GM12878 (cell line): ENCODE measurements at regions not wholly inside any gene's neighbourhood (a gene's known extent, or its start where the extent isn't known, plus 50 kb on each side); places are given as distances from the start of the nearest gene placed in this dataset.

ENCODE experiments used
- BCL3 ChIP-seq: IDR thresholded peaks from 2 replicates; pipeline ENCODE4 v1.6.1; 2011; ENCODE audit warnings: borderline replicate concordance, low read depth, mild to moderate bottlenecking, moderate library complexity, low read length; ENCODE audit not compliant: insufficient read depth, poor library complexity, severe bottlenecking
- BCLAF1 ChIP-seq: fragments of 450-650 bp; IDR thresholded peaks from 2 replicates; pipeline ENCODE4 v1.6.1; 2017; ENCODE audit warnings: antibody characterized with exemption, mild to moderate bottlenecking, moderate library complexity
- CHD4 ChIP-seq: fragments of 200-600 bp; sonication (generic); IDR thresholded peaks from 2 replicates; pipeline ENCODE4 v1.6.1; 2016; ENCODE audit warnings: mild to moderate bottlenecking
- CREB1 ChIP-seq: IDR thresholded peaks from 2 replicates; pipeline ENCODE4 v1.6.1; 2012; ENCODE audit warnings: low read depth, mild to moderate bottlenecking, inconsistent platforms
- DPF2 ChIP-seq: fragments of 450-650 bp; IDR thresholded peaks from 2 replicates; pipeline ENCODE4 v1.6.1; 2017; ENCODE audit warnings: mild to moderate bottlenecking
- EED ChIP-seq: sonication (generic); IDR thresholded peaks from 2 replicates; pipeline ENCODE4 v1.6.1; 2016; ENCODE audit warnings: antibody characterized with exemption, low read depth
- FOS ChIP-seq: IDR thresholded peaks from 3 replicates; pipeline ENCODE4 v1.6.1; 2011; ENCODE audit warnings: borderline replicate concordance; ENCODE audit not compliant: insufficient read length; ENCODE audit errors: extremely low read depth
- IRF3 ChIP-seq: fragments of 450-650 bp; IDR thresholded peaks from 2 replicates; pipeline ENCODE4 v1.6.1; 2014; ENCODE audit warnings: mild to moderate bottlenecking
- IRF4 ChIP-seq: IDR thresholded peaks from 2 replicates; pipeline ENCODE4 v1.6.1; 2011; ENCODE audit warnings: low read depth, low read length
- JUNB ChIP-seq: IDR thresholded peaks from 2 replicates; pipeline ENCODE4 v1.6.1; 2016; ENCODE audit warnings: antibody characterized with exemption, mild to moderate bottlenecking
- MTA3 ChIP-seq: IDR thresholded peaks from 2 replicates; pipeline ENCODE4 v1.6.1; 2012; ENCODE audit warnings: low read length, inconsistent platforms, borderline replicate concordance
- SIX5 ChIP-seq: IDR thresholded peaks from 2 replicates; pipeline ENCODE4 v1.6.1; 2011; ENCODE audit warnings: mild to moderate bottlenecking, low read depth, low read length, moderate library complexity; ENCODE audit not compliant: severe bottlenecking
- SMC3 ChIP-seq: IDR thresholded peaks from 2 replicates; pipeline ENCODE4 v1.6.1; 2011; ENCODE audit warnings: low read length, improper control_type of control experiment, borderline replicate concordance
- SP1 ChIP-seq: IDR thresholded peaks from one replicate; pipeline ENCODE4 v1.6.1; 2011; ENCODE audit warnings: low read depth, low read length
- SPI1 ChIP-seq: IDR thresholded peaks from 2 replicates; pipeline ENCODE4 v1.6.1; 2011; ENCODE audit warnings: low read depth, mild to moderate bottlenecking, low read length, moderate library complexity, borderline replicate concordance; ENCODE audit not compliant: insufficient read depth
- SUPT20H ChIP-seq: IDR thresholded peaks from 2 replicates; pipeline ENCODE4 v1.6.1; 2011; ENCODE audit warnings: low read depth, mild to moderate bottlenecking, low read length, moderate library complexity, borderline replicate concordance; ENCODE audit not compliant: control insufficient read depth
- TARDBP ChIP-seq: IDR thresholded peaks from 2 replicates; pipeline ENCODE4 v1.6.1; 2016; ENCODE audit warnings: borderline replicate concordance
- WRNIP1 ChIP-seq: IDR thresholded peaks from 2 replicates; pipeline ENCODE4 v1.6.1; 2011; ENCODE audit warnings: low read depth, low read length, improper control_type of control experiment, borderline replicate concordance
- YY1 ChIP-seq: IDR thresholded peaks from 2 replicates; pipeline ENCODE4 v1.6.1; 2011; ENCODE audit warnings: low read depth, mild to moderate bottlenecking, low read length
- ZNF592 ChIP-seq: fragments of 450-650 bp; IDR thresholded peaks from 2 replicates; pipeline ENCODE4 v1.6.1; 2017; ENCODE audit warnings: mild to moderate bottlenecking, moderate library complexity
- ZNF622 ChIP-seq: fragments of 450-650 bp; IDR thresholded peaks from 2 replicates; pipeline ENCODE4 v1.6.1; 2017; ENCODE audit warnings: mild to moderate bottlenecking, inconsistent platforms
- ZSCAN29 ChIP-seq: fragments of 450-650 bp; IDR thresholded peaks from 2 replicates; pipeline ENCODE4 v1.6.1; 2017; ENCODE audit warnings: mild to moderate bottlenecking, moderate library complexity

GRCh38 chr3:106184540-106185457, 316.0 kb upstream of the CBLB start (continued):
- TF ChIP-seq IRF3 (no peak), SUPT20H (no peak), SIX5 (no peak), CREB1 (peak; percentile 14; the same call in 1 of the 2 replicates), FOS (no peak), SP1 (no peak), MTA3 (peak; percentile 86), SPI1 (peak; percentile 36; the same call in 1 of the 2 replicates), TARDBP (no peak), CHD4 (no peak), BCLAF1 (no peak), SMC3 (peak; percentile 19; the same call in 1 of the 2 replicates), YY1 (no peak), EED (no peak; the same call in 1 of the 2 replicates), WRNIP1 (no peak), BCL3 (peak; percentile 80), DPF2 (peak; percentile 50), JUNB (peak; percentile 40), ZSCAN29 (no peak), ZNF622 (no peak), IRF4 (no peak; the same call in 1 of the 2 replicates), ZNF592 (peak; percentile 80; the same call in 1 of the 2 replicates)
